MCF 10A (cell line): ENCODE measurements at regions not wholly inside any gene's neighbourhood (a gene's known extent, or its start where the extent isn't known, plus 50 kb on each side); places are given as distances from the start of the nearest gene placed in this dataset.

Source experiments
- BruUV-seq: library from RNA; stranded (reverse); fragments of 400-500 nt; replicated peaks from 2 replicates; lab custom pipeline; 2021; lab: Mats Ljungman, UMichigan
- CTCF ChIA-PET: fragments of 300-600 bp; sonication (Branson Sonifier 250); formaldehyde crosslinking; extraction: SDS; loops from one replicate; lab custom pipeline; 2021; ENCODE audit warnings: antibody characterized with exemption, inconsistent platforms; lab: Yijun Ruan, JAX
- POLR2A ChIA-PET: fragments of 300-600, 350-650 bp; sonication (Branson Sonifier 250); formaldehyde crosslinking; extraction: SDS; loops from one replicate; lab custom pipeline; 2020; ENCODE audit warnings: antibody characterized with exemption, inconsistent platforms; lab: Yijun Ruan, JAX
- DNase-seq: peaks from one replicate; pipeline ENCODE4 v3.0.0-alpha.2; 2018; ENCODE audit not compliant: unreplicated experiment
- H3K27ac Mint-ChIP-seq: one replicate; pipeline ENCODE4 v1.8.0; 2022; ENCODE audit warnings: mild to moderate bottlenecking, low read depth, mixed read lengths; ENCODE audit not compliant: unreplicated experiment
- H3K27me3 Mint-ChIP-seq: one replicate; pipeline ENCODE4 v1.8.0; 2022; ENCODE audit warnings: mixed read lengths; ENCODE audit not compliant: insufficient read depth, unreplicated experiment
- H3K36me3 Mint-ChIP-seq: one replicate; pipeline ENCODE4 v1.8.0; 2022; ENCODE audit warnings: mild to moderate bottlenecking, moderate library complexity, mixed read lengths; ENCODE audit not compliant: insufficient read depth, unreplicated experiment
- H3K4me1 Mint-ChIP-seq: one replicate; pipeline ENCODE4 v1.8.0; 2022; ENCODE audit warnings: mixed read lengths; ENCODE audit not compliant: insufficient read depth, unreplicated experiment
- H3K4me3 Mint-ChIP-seq: one replicate; pipeline ENCODE4 v1.8.0; 2022; ENCODE audit warnings: mild to moderate bottlenecking, moderate library complexity, mixed read lengths; ENCODE audit not compliant: unreplicated experiment
- H3K9me3 Mint-ChIP-seq: one replicate; pipeline ENCODE4 v1.8.0; 2022; ENCODE audit warnings: mixed read lengths; ENCODE audit not compliant: unreplicated experiment
- CTCF ChIP-seq: fragments of 200-600 bp; IDR thresholded peaks from one replicate; pipeline ENCODE4 v1.8.0; 2022; ENCODE audit warnings: antibody characterized with exemption, mild to moderate bottlenecking; ENCODE audit not compliant: unreplicated experiment
- intact Hi-C: fragments of 100-400 bp; cut with micrococcal nuclease; formaldehyde crosslinking; loops from 2 replicates; pipeline ENCODE4 v1.14.1; 2022

GRCh38 chr1:216945538-216946080, 222.4 kb upstream of the ESRRG start:
- ChIA-PET POLR2A (interaction anchor here (1.1 kb wide), 1 partner anchor 9 kb away, joined by 3 read pairs; no protein-coding TSS in a partner anchor), CTCF (interaction anchor here (0.6 to 1.9 kb wide), 8 partner anchors 8 to 196 kb away, joined by 3 to 10 read pairs (median 4); no protein-coding TSS in a partner anchor)
- Mint-ChIP-seq H3K27ac (no peak overlapping the region), H3K9me3 (no peaks in the 10 kb centered on the region), H3K4me1 (no peaks in the 10 kb centered on the region), H3K27me3 (no peaks in the 10 kb centered on the region), H3K36me3 (no peaks in the 10 kb centered on the region), H3K4me3 (no peak overlapping the region)
- BruUV-seq: no TSS peak
- intact Hi-C loops: no loop called here
- no peak for TF ChIP-seq CTCF
- DNase-seq: no peak

- H3K36me3 Mint-ChIP-seq: no peaks in the 10 kb centered on the region
- TF ChIP-seq CTCF: no peak
- no peak overlapping the region for H3K4me3 Mint-ChIP-seq
- H3K4me1 Mint-ChIP-seq: no peaks in the 10 kb centered on the region
- ChIA-PET POLR2A (interaction anchor here (1.0 to 1.1 kb wide), 3 partner anchors 9 to 12 kb away, joined by 3 read pairs; no protein-coding TSS in a partner anchor), CTCF (interaction anchor here (0.6 to 1.9 kb wide), 14 partner anchors 8 to 394 kb away, joined by 3 to 10 read pairs (median 4); no protein-coding TSS in a partner anchor)
- no peaks in the 10 kb centered on the region for H3K27me3 Mint-ChIP-seq
- no peak for DNase-seq
- H3K9me3 Mint-ChIP-seq: no peaks in the 10 kb centered on the region
- BruUV-seq: no TSS peak
- H3K27ac Mint-ChIP-seq: no peak overlapping the region
- intact Hi-C loops: no loop called here
Measured at GRCh38 chr1:216944864-216945510, 221.8 kb upstream of the ESRRG start.

- POLR2A ChIA-PET: interaction anchor here (0.5 to 0.6 kb wide), 2 partner anchors 14 to 50 kb away, joined by 3 to 4 read pairs; no protein-coding TSS in a partner anchor
- no peaks in the 10 kb centered on the region for H3K9me3 Mint-ChIP-seq
- CTCF ChIA-PET: interaction anchor here (0.6 to 1.3 kb wide), 3 partner anchors 8 to 104 kb away, joined by 3 to 7 read pairs (median 6); no protein-coding TSS in a partner anchor
Measured at GRCh38 chr1:216937491-216937890, 214.3 kb upstream of the ESRRG start.

More at GRCh38 chr1:216937491-216937890, 214.3 kb upstream of the ESRRG start:
- TF ChIP-seq CTCF: no peak
- H3K27ac Mint-ChIP-seq: no peak overlapping the region
- H3K36me3 Mint-ChIP-seq: no peaks in the 10 kb centered on the region
- H3K4me3 Mint-ChIP-seq: no peak overlapping the region
- no peaks in the 10 kb centered on the region for H3K27me3 Mint-ChIP-seq
- BruUV-seq: no TSS peak
- no peaks in the 10 kb centered on the region for H3K4me1 Mint-ChIP-seq
- intact Hi-C loops: no loop called here
- no peak for DNase-seq
